ENCODE measurements at regions not wholly inside any gene's neighbourhood (a gene's known extent, or its start where the extent isn't known, plus 50 kb on each side); places are given as distances from the start of the nearest gene placed in this dataset.

DNA sequence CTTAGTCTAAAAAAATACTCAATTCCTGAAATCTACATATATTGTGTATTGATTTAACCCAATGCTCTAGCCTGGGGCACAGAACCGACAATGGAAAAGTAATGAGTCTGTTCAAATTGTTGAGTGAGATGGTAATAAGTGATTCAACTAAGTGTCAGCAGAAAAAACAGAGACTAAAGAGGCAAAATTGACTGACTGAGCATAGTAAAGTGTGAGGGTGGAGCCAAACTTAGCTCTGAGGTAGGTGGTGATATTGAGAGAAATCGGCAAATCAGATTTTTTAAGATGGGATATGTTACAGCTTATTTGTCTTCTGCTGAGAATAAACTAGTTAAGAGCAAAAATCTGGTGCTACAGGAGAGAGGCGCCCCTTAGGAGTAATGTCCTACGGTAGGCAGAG, 764.0 kb upstream of the LRRN3 start:
- DNase-seq (ENCODE audit: low read depth), result no peak
- TF ChIP-seq, protein P1, sequence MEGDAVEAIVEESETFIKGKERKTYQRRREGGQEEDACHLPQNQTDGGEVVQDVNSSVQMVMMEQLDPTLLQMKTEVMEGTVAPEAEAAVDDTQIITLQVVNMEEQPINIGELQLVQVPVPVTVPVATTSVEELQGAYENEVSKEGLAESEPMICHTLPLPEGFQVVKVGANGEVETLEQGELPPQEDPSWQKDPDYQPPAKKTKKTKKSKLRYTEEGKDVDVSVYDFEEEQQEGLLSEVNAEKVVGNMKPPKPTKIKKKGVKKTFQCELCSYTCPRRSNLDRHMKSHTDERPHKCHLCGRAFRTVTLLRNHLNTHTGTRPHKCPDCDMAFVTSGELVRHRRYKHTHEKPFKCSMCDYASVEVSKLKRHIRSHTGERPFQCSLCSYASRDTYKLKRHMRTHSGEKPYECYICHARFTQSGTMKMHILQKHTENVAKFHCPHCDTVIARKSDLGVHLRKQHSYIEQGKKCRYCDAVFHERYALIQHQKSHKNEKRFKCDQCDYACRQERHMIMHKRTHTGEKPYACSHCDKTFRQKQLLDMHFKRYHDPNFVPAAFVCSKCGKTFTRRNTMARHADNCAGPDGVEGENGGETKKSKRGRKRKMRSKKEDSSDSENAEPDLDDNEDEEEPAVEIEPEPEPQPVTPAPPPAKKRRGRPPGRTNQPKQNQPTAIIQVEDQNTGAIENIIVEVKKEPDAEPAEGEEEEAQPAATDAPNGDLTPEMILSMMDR (IDR thresholded peaks at IDR 0.05; ENCODE audit: insufficient read depth, low read depth, low read length), result no peak
- no peak overlapping the region for H3K4me3 ChIP-seq (ENCODE audit: low read depth, low read length)

DNA sequence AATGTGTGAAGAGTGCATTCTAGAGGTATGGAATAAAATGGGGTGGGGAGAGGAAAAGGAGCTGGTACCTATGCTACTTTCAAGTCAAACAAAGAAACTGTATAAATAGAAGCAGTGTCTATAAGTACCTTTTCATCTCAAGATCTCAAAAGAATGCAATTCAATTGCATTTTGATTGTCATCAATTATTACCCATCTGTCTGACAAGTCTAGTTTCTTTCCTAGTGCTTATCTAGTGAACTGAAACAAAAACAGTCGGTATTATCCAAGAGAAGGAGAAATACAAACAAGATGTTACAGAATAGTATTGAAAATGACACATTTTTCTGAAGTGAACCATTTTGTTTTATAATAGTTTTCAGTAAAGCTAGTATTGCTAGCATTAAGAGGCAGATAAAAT, 754.5 kb upstream of the LRRN3 start:
- TF ChIP-seq, protein P1 (IDR thresholded peaks at IDR 0.05; ENCODE audit: insufficient read depth, low read depth, low read length), result no peak
- DNase-seq (ENCODE audit: low read depth), result no peak
- H3K4me3 ChIP-seq (ENCODE audit: low read depth, low read length), result no peak overlapping the region

DNA sequence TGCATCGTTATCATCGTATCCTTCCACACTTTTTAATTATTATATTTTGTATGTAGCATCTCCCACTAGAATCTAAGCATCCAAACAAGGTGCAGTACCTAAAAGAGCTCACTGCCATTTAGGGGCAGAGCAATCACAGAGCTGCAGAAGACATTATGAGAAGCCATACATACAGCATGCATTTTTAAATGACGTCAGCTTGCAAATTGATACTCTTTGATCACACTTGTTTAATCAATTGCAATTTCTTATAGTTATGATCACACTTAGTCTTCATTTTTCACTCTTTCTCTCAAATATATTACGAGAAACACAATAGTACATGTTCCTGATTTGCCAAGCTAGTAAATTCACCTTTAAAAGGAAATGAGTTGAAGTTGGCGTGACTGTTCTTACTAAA, 753.3 kb upstream of the LRRN3 start:
- TF ChIP-seq, protein P1 (IDR thresholded peaks at IDR 0.05; ENCODE audit: insufficient read depth, low read depth, low read length), result no peak
- H3K4me3 ChIP-seq (ENCODE audit: low read depth, low read length), result no peak overlapping the region
- DNase-seq (ENCODE audit: low read depth), result no peak

DNA sequence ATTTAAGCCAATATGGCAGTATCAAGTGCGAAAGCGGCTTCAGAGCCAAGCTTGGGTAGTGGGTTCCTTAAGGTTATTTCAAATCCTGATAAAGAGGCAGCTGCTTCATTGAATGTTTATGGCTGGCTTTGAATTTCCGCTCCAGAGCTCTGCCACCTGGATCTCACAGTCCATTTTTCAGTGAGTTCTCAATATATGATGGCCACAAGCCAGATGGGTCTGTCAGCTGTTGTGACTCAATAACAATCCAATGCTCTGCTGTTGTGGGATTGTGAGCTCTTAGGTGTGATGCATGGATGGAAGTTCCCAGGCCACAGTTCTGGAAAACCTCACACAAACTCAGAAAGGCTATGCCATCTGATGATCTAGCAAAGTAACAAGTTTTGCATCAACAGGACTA, 743.8 kb upstream of the LRRN3 start:
- TF ChIP-seq, protein P1 (IDR thresholded peaks at IDR 0.05; ENCODE audit: insufficient read depth, low read depth, low read length), result no peak
- no peak for DNase-seq (ENCODE audit: low read depth)

DNA sequence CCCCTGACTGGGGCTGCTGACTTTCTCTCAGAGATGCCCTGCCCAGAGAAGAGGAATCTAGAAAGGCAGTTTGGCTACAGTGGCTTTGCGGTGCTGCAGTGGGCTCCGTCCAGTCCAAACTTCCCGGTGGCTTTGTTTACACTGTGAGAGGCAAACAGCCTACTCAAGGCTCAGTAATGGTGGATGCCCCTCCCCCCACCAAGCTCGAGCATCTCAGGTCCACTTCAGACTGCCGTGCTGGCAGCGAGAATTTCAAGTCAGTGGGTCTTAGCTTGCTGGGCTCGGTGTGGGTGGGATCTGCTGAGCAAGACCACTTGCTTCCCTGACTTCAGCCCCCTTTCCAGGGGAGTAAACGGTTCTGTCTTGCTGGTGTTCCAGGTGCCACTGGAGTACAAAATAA, 734.5 kb upstream of the LRRN3 start:
- DNase-seq (ENCODE audit: low read depth), result no peak

More for the DNA sequence above, 743.8 kb upstream of the LRRN3 start:
- H3K4me3 ChIP-seq (ENCODE audit: low read depth, low read length), result no peak overlapping the region

DNA sequence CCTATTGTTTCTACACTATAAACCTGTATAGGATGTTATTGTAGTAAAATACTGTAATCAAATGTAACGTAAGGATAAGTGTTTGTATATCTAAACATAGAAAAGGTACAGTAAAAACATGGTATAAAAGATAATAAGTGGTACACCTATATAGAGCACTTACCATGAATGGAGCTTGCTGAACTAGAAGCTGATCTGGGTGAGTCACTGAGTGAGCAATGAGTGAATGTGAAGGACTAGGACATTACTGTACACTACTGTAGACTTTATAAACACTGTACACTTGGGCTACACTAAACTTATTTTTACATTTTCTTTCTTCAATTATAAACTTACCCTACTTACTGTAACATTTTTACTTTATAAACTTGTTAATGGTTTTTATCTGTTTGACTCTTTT, 732.9 kb upstream of the LRRN3 start:
- TF ChIP-seq, protein P1 (IDR thresholded peaks at IDR 0.05; ENCODE audit: insufficient read depth, low read depth, low read length), result no peak
- no peak for DNase-seq (ENCODE audit: low read depth)

More for the DNA sequence above, 734.5 kb upstream of the LRRN3 start:
- H3K4me3 ChIP-seq (ENCODE audit: low read depth, low read length), result no peak overlapping the region
- TF ChIP-seq, protein P1 (IDR thresholded peaks at IDR 0.05; ENCODE audit: insufficient read depth, low read depth, low read length), result no peak

DNA sequence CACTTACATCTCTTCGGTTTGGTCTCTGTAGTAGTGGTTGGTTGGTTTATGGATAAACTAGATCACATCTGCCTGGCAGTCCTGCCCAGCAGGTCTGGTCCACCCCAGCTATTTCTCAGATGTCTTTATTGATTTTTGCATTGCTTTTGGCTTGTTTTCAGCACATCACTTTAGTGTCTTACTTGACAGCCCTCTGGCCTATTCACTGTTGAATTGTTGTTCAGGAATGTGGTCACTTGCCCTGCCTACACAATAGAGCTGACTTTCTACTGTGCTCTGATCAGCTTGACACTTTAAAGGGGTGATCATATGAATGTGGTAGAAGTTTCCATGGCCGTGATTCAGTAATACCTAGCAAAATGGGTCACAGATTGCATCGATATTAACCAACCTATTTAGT, 719.2 kb upstream of the LRRN3 start:
- TF ChIP-seq, protein P1 (IDR thresholded peaks at IDR 0.05; ENCODE audit: insufficient read depth, low read depth, low read length), result no peak
- no peak overlapping the region for H3K4me3 ChIP-seq (ENCODE audit: low read depth, low read length)
- DNase-seq (ENCODE audit: low read depth), result no peak

More for the DNA sequence above, 732.9 kb upstream of the LRRN3 start:
- no peak overlapping the region for H3K4me3 ChIP-seq (ENCODE audit: low read depth, low read length)
